Common myeloid progenitor, CD34-positive (primary cell): ENCODE measurements at regions not wholly inside any gene's neighbourhood (a gene's known extent, or its start where the extent isn't known, plus 50 kb on each side); places are given as distances from the start of the nearest gene placed in this dataset.

Experiments used
- CTCF ChIA-PET: fragments of 350-600 bp; sonication (Branson Sonifier 250); formaldehyde crosslinking; loops from one replicate; lab custom pipeline; 2021; ENCODE audit warnings: antibody characterized with exemption; lab: Charles Lee
- POLR2A ChIA-PET: fragments of 350-600 bp; sonication (Branson Sonifier 250); formaldehyde crosslinking; loops from one replicate; lab custom pipeline; 2021; ENCODE audit warnings: antibody characterized with exemption; lab: Charles Lee
- DNase-seq, 3 donors: peaks; one replicate each; pipeline versions ENCODE4 v3.0.0 to v3.0.0-alpha.2; 2013
- H3K27ac ChIP-seq, 2 experiments: 1 replicate in 1 of 2; 2 replicates in 1 of 2; pipeline ENCODE4 v1.7.0; 2013; ENCODE audit warnings: inconsistent platforms in 2 of 2, low read length in 2 of 2, mild to moderate bottlenecking in 2 of 2, low read depth in 1 of 2, moderate library complexity in 1 of 2; ENCODE audit not compliant: severe bottlenecking in 2 of 2, insufficient read depth in 1 of 2, poor library complexity in 1 of 2
- H3K27me3 ChIP-seq, 5 experiments: replicated peaks in 2 of 5; 1 replicate in 3 of 5; 2 replicates in 2 of 5; pipeline versions ENCODE4 v1.6.1 to v1.7.0; 2013; ENCODE audit warnings: low read length in 4 of 5, mild to moderate bottlenecking in 2 of 5, moderate library complexity in 2 of 5, inconsistent platforms in 1 of 5; ENCODE audit not compliant: insufficient read depth in 5 of 5, control insufficient read depth in 4 of 5
- H3K36me3 ChIP-seq, 4 experiments: 1 replicate in 2 of 4; 2 replicates in 2 of 4; pipeline versions ENCODE4 v1.6.1 to v1.7.0; 2013; ENCODE audit warnings: low read length in 3 of 4, control low read depth in 1 of 4, mild to moderate bottlenecking in 1 of 4; ENCODE audit not compliant: control insufficient read depth in 4 of 4, insufficient read depth in 4 of 4
- H3K4me1 ChIP-seq, 4 experiments: 1 replicate in 3 of 4; 2 replicates in 1 of 4; pipeline versions ENCODE4 v1.6.1 to v1.7.1; 2013; ENCODE audit warnings: low read length in 3 of 4, mild to moderate bottlenecking in 3 of 4, control low read depth in 1 of 4, inconsistent platforms in 1 of 4, moderate library complexity in 1 of 4; ENCODE audit not compliant: control insufficient read depth in 4 of 4, insufficient read depth in 4 of 4; ENCODE audit errors: control extremely low read depth in 1 of 4
- H3K4me3 ChIP-seq, 7 experiments: 1 replicate in 4 of 7; 2 replicates in 3 of 7; pipeline versions ENCODE4 v1.5.1 to v1.7.0; 2013; ENCODE audit warnings: mild to moderate bottlenecking in 7 of 7, low read length in 6 of 7, moderate library complexity in 6 of 7, inconsistent platforms in 2 of 7, low read depth in 2 of 7, control low read depth in 1 of 7; ENCODE audit not compliant: insufficient read depth in 4 of 7, control insufficient read depth in 1 of 7; ENCODE audit errors: extremely low read depth in 1 of 7
- H3K9me3 ChIP-seq, 5 experiments: 1 replicate in 4 of 5; 2 replicates in 1 of 5; pipeline versions ENCODE4 v1.6.1 to v1.7.1; 2013; ENCODE audit warnings: low read length in 4 of 5, mild to moderate bottlenecking in 2 of 5, inconsistent platforms in 1 of 5, low read depth in 1 of 5, moderate library complexity in 1 of 5; ENCODE audit not compliant: control insufficient read depth in 4 of 5, insufficient read depth in 2 of 5; ENCODE audit errors: control extremely low read depth in 1 of 5
- WGBS: methylation state at CpG from one replicate; pipeline ENCODE4 v1.1.5; 2013; ENCODE audit not compliant: insufficient coverage; 5-methylcytosine and 5-hydroxymethylcytosine counted together

- Histone ChIP-seq H3K36me3 (no peaks in the 10 kb centered on the region), H3K27ac (no peak overlapping the region), H3K4me1 (no peaks in the 10 kb centered on the region), H3K4me3 (no peak overlapping the region), H3K27me3 (no peaks in the 10 kb centered on the region), H3K9me3 (no peaks in the 10 kb centered on the region)
- ChIA-PET CTCF (no interaction called here), POLR2A (no interaction called here)
- DNase-seq = no peak
- WGBS = 61% methylated on average over 4 of the region's 4 CpGs
Observed at GRCh38 chr15:26050984-26051383, 187.9 kb upstream of the ATP10A start.

- no peaks in the 10 kb centered on the region for H3K36me3 ChIP-seq
- H3K4me1 ChIP-seq = no peaks in the 10 kb centered on the region
- DNase-seq = no peak
- no peak overlapping the region for H3K27ac ChIP-seq
- CTCF ChIA-PET = no interaction called here
- POLR2A ChIA-PET = no interaction called here
- H3K4me3 ChIP-seq = no peak overlapping the region
- WGBS = 90% methylated on average over 9 of the region's 9 CpGs
- H3K27me3 ChIP-seq = no peaks in the 10 kb centered on the region
- no peaks in the 10 kb centered on the region for H3K9me3 ChIP-seq
Observed at GRCh38 chr15:26049900-26050657, 187.0 kb upstream of the ATP10A start.

DNA sequence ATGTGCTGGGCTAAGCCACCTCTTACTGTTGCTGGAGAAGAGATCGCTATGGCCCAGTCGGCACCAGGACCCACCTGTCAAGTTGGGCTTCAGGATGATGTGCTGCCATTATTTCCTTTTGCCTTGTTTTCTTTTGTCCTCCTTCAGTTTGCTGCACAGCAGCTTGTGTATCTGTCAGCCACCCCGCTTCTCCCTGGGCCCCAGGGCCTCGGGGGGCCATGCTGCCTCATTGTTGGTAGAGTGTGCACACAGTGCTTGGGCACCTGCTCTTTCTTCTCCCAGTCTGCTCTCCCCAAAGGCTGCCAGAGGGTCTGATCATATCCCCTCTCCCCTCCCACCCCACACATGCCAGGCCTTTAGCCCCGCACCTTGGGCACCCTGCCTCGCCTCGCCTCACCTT lies 185.5 kb upstream of the ATP10A start:
- Histone ChIP-seq H3K4me1 (no peaks in the 10 kb centered on the region), H3K36me3 (no peaks in the 10 kb centered on the region), H3K4me3 (no peak overlapping the region), H3K27ac (no peak overlapping the region), H3K27me3 (no peaks in the 10 kb centered on the region), H3K9me3 (no peaks in the 10 kb centered on the region)
- POLR2A ChIA-PET = no interaction called here
- 92% methylated on average over 3 of the region's 7 CpGs for WGBS
- no peak for DNase-seq
- CTCF ChIA-PET = interaction anchor here (1.0 kb wide), 1 partner anchor 10 kb away, joined by 3 read pairs; no protein-coding TSS in a partner anchor

GRCh38 chr15:26045516-26045915 lies 182.4 kb upstream of the ATP10A start:
- CTCF ChIA-PET = no interaction called here

DNA sequence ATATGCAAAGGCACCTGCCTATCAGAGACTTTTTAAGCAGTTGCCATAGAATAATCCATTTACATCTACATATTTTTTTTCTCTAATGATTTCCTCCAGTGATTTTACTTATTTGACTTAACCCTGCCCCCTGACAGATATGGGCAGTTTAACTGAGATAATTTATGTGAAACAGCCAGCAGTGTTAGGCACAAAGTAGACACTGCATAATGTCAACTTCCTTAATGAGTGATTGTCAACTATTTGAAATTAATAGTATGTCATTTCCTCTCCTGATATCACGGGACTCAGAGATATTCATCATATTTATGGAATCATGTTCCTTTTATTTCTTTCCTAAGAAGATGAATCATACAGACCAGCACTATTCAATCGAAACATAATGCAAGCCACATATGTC lies 179.9 kb upstream of the ATP10A start:
- Histone ChIP-seq H3K36me3 (no peaks in the 10 kb centered on the region), H3K4me1 (no peaks in the 10 kb centered on the region), H3K27ac (no peak overlapping the region), H3K27me3 (peaks cover 2 to 7% (median 4%) of the 10 kb centered on the region in 5 experiments), H3K9me3 (peaks cover 0 to 2% (median 0%) of the 10 kb centered on the region in 5 experiments), H3K4me3 (no peak overlapping the region)
- CTCF ChIA-PET = no interaction called here
- no peak for DNase-seq
- no CpG with 5 or more reads among the region's 2 CpGs for WGBS
- POLR2A ChIA-PET = no interaction called here

More at GRCh38 chr15:26045516-26045915, 182.4 kb upstream of the ATP10A start:
- no peak for DNase-seq
- Histone ChIP-seq H3K27ac (no peak overlapping the region), H3K9me3 (peaks cover 0 to 2% (median 0%) of the 10 kb centered on the region in 5 experiments), H3K36me3 (no peaks in the 10 kb centered on the region), H3K4me3 (no peak overlapping the region), H3K27me3 (peaks cover 0 to 3% (median 2%) of the 10 kb centered on the region in 5 experiments), H3K4me1 (no peaks in the 10 kb centered on the region)
- POLR2A ChIA-PET = no interaction called here
- WGBS = 100% methylated on average over 2 of the region's 2 CpGs

DNA sequence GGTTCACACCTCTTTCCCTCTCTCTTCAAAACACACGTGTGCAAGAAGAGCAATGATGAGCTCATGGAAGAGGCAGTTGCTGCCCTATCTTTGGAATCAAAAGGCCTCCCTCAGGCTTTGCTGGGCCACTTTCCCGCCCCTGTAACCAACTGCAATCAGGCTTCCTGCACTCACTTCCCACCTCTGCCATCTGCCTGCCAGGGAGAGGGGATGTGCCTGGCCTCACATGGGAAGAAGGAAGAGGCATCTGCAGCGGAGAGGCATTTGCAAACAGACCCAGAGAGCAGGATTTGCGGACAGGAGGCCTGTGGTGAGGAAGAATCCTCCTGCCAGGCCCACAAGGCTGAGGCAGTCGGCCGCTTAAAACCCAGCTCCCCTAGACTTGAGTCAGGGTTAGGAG lies 175.6 kb upstream of the ATP10A start:
- H3K4me3 ChIP-seq = no peak overlapping the region
- DNase-seq = no peak
- H3K4me1 ChIP-seq = no peaks in the 10 kb centered on the region
- ChIA-PET CTCF (interaction anchor here (1.1 kb wide), 1 partner anchor 9 kb away, joined by 3 read pairs; no protein-coding TSS in a partner anchor), POLR2A (no interaction called here)
- peaks cover 2 to 7% (median 4%) of the 10 kb centered on the region in 5 experiments for H3K27me3 ChIP-seq
- H3K36me3 ChIP-seq = no peaks in the 10 kb centered on the region
- 67% methylated on average over 6 of the region's 6 CpGs for WGBS
- no peak overlapping the region for H3K27ac ChIP-seq
- peaks cover 0 to 2% (median 0%) of the 10 kb centered on the region in 5 experiments for H3K9me3 ChIP-seq

DNA sequence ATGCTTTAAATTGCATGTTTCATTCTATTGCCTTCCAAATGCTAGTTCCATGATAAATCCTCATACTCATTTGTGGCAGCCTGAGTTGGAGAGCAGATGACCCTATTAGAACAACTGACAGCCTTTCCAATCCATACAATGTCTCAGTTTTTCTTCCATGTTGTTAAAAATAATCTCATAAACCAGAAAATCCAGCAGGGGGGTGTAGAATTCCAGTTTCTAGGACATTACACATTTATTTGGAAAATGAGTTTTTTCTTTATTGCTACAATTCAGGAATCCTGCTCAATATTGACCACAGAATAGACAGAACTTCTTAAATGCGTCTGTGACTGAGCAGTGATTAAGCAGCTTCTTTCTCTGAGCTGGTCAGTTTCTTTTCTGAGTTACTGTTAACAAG lies 174.2 kb upstream of the ATP10A start:
- CTCF ChIA-PET = no interaction called here
- POLR2A ChIA-PET = no interaction called here
- H3K27me3 ChIP-seq = peaks cover 1 to 7% (median 2%) of the 10 kb centered on the region in 5 experiments
- no peaks in the 10 kb centered on the region for H3K4me1 ChIP-seq
- DNase-seq = no peak
- H3K36me3 ChIP-seq = no peaks in the 10 kb centered on the region
- H3K27ac ChIP-seq = no peak overlapping the region
- no peak overlapping the region for H3K4me3 ChIP-seq
- H3K9me3 ChIP-seq = peaks cover 0 to 2% (median 0%) of the 10 kb centered on the region in 5 experiments
- 80% methylated on average over 1 of the region's 1 CpG for WGBS
